Right lobe of liver (tissue), 6 donors: ENCODE measurements at regions not wholly inside any gene's neighbourhood (a gene's known extent, or its start where the extent isn't known, plus 50 kb on each side); places are given as distances from the start of the nearest gene placed in this dataset.

Experiments used
- ATAC-seq, 4 donors: fragments of 200-7000 bp; cut with Tn5 transposase; one replicate each; pipeline ENCODE4 v1.9.1; 2020; ENCODE audit warnings: mild to moderate bottlenecking in 4 of 4, moderate library complexity in 4 of 4
- DNase-seq, 3 donors: peaks; one replicate each; pipeline ENCODE4 v3.0.0-alpha.2; 2020
- H3K27ac ChIP-seq, 3 donors: fragments of 200-600 bp; one replicate each; pipeline ENCODE4 v1.8.0; 2022
- H3K27me3 ChIP-seq, 2 donors: fragments of 200-600 bp; one replicate each; pipeline ENCODE4 v1.8.0; 2022
- H3K36me3 ChIP-seq, 4 donors: fragments of 200-600 bp; sonication (generic) in 1 of 4; one replicate each; pipeline versions ENCODE4 v1.5.1 to v1.8.0; 2017 to 2022; ENCODE audit warnings: control low read depth in 1 of 4
- H3K4me1 ChIP-seq, 4 donors: fragments of 200-600 bp; sonication (generic) in 1 of 4; one replicate each; pipeline versions ENCODE4 v1.5.1 to v1.8.0; 2017 to 2022; ENCODE audit warnings: control low read depth in 1 of 4
- H3K4me3 ChIP-seq, 3 donors: fragments of 200-600 bp; one replicate each; pipeline ENCODE4 v1.8.0; 2022
- H3K9me3 ChIP-seq, 4 donors: fragments of 200-600 bp; sonication (generic) in 1 of 4; one replicate each; pipeline versions ENCODE4 v1.5.1 to v1.8.0; 2017 to 2022; ENCODE audit warnings: control low read depth in 1 of 4
- POLR2A ChIP-seq: fragments of 450-650 bp; IDR thresholded peaks from one replicate; pipeline ENCODE4 v1.6.1; 2017; ENCODE audit warnings: antibody characterized with exemption, mild to moderate bottlenecking
- WGBS: methylation state at CpG from one replicate; pipeline ENCODE4 v1.1.6; 2018; ENCODE audit warnings: low coverage, low lambda C conversion rate; ENCODE audit not compliant: insufficient coverage; ENCODE audit errors: missing lambda C conversion rate; 5-methylcytosine and 5-hydroxymethylcytosine counted together
- intact Hi-C, 2 donors: fragments of 100-400 bp; cut with DNase I; formaldehyde crosslinking; loops; one replicate each; pipeline versions ENCODE4 v1.11.2 to v1.14.1; 2022
- TF ChIP-seq, protein P1 (sequence below), 4 donors: fragments of 200-600 bp in 3 of 4; fragments of 450-650 bp in 1 of 4; IDR thresholded peaks; one replicate each; pipeline versions ENCODE4 v1.5.1 to v1.8.0; 2016 to 2022; ENCODE audit warnings: antibody characterized with exemption in 4 of 4, mild to moderate bottlenecking in 2 of 4
- donor health status: DM: no; HTN: yes; CAD: no.
- donor health status: DM: no; HTN: no; CAD: no.
- donor health status: DM: no; HTN: no; CAD: no.
- donor health status: DM: no; HTN: yes; CAD: no.
- donor health status: DM: no; HTN: yes; CAD: no.

DNA sequence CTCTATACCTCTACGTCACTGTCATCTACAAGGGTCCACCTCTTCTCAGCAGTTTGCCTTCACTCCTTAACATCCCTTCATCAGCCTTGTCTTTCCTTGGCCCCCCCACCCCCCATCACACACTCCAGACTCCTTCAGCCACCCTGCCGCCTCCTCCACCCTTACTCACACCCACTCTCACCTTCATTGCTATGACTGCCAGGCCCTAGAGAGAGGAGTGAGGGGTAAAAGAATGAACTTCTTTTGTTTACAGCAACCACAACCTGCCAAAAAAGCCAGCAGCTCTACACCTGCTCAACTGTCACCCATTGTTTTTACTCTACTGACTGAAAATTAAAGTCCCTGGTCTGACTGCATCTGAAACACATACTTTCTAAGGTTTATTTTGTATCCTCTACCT is 112.8 kb downstream of the DUSP6 start:
- no peaks in the 10 kb centered on the region for H3K27me3 ChIP-seq
- TF ChIP-seq, protein P1, sequence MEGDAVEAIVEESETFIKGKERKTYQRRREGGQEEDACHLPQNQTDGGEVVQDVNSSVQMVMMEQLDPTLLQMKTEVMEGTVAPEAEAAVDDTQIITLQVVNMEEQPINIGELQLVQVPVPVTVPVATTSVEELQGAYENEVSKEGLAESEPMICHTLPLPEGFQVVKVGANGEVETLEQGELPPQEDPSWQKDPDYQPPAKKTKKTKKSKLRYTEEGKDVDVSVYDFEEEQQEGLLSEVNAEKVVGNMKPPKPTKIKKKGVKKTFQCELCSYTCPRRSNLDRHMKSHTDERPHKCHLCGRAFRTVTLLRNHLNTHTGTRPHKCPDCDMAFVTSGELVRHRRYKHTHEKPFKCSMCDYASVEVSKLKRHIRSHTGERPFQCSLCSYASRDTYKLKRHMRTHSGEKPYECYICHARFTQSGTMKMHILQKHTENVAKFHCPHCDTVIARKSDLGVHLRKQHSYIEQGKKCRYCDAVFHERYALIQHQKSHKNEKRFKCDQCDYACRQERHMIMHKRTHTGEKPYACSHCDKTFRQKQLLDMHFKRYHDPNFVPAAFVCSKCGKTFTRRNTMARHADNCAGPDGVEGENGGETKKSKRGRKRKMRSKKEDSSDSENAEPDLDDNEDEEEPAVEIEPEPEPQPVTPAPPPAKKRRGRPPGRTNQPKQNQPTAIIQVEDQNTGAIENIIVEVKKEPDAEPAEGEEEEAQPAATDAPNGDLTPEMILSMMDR (IDR thresholded peaks at IDR 0.05): no peak
- no peak for TF ChIP-seq POLR2A
- ATAC-seq (no peak), DNase-seq (no peak)
- H3K4me1 ChIP-seq: no peaks in the 10 kb centered on the region
- no peaks in the 10 kb centered on the region for H3K36me3 ChIP-seq
- H3K27ac ChIP-seq: no peak overlapping the region
- H3K9me3 ChIP-seq: no peaks in the 10 kb centered on the region
- H3K4me3 ChIP-seq: no peak overlapping the region
- intact Hi-C loops: no loop called here
- 61% methylated on average over 2 of the region's 2 CpGs for WGBS

DNA sequence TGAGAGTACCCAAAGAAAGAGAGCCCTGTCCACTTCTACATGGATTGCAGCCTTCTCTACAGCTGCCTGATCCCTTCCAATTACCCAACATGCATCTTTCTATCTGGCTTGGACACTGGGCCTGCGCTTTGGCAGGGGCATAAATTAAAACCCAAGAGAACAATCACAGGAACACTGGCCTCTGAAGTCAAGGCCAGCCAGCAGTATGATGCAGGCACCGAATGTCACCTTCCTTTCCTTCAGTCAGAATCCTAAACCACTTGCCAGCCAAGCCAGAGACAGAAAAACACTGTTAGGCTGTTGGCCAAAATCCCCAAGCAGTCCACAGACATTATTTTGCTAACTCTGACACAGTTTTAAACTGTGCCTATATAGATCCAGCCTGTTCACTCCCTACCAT is 113.7 kb downstream of the DUSP6 start:
- DNase-seq (peak in 1 of 3 donors; percentile 29), ATAC-seq (peak; percentile 72 to 80 (median 77))
- 45% methylated on average over 2 of the region's 2 CpGs for WGBS
- Histone ChIP-seq H3K4me1 (no peaks in the 10 kb centered on the region), H3K27me3 (no peaks in the 10 kb centered on the region), H3K27ac (peak overlapping the region in 1 of 3 donors; percentile 0), H3K36me3 (no peaks in the 10 kb centered on the region), H3K4me3 (no peak overlapping the region), H3K9me3 (no peaks in the 10 kb centered on the region)
- TF ChIP-seq, protein P1 (IDR thresholded peaks at IDR 0.05): no peak
- no peak for TF ChIP-seq POLR2A
- intact Hi-C loops: no loop called here

DNA sequence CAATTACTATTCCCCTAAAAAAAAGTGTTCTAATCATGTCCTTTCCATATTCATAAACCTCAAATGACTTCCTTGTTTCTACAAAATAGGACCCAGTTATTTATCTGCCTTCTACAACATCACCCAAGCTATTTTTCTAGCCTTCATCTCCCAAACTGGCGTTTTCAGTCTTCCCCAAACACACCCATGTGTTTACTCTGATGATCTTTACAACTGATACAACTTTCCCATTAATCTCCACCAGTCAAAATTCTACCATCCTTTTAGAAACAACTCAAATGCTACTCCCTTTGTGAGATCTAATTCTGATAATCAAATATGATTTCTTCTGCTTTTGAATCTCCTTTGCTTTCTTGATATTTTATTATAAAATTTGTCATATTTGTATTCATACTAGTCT is 114.5 kb downstream of the DUSP6 start:
- TF ChIP-seq, protein P1 (IDR thresholded peaks at IDR 0.05): no peak
- no peak for TF ChIP-seq POLR2A
- intact Hi-C loops: no loop called here
- Histone ChIP-seq H3K4me3 (no peak overlapping the region), H3K9me3 (no peaks in the 10 kb centered on the region), H3K4me1 (no peaks in the 10 kb centered on the region), H3K27ac (peak overlapping the region in 1 of 3 donors; percentile 0), H3K36me3 (no peaks in the 10 kb centered on the region), H3K27me3 (no peaks in the 10 kb centered on the region)
- no peak for ATAC-seq
- WGBS: 50% methylated on average over 1 of the region's 1 CpG
- no peak for DNase-seq

DNA sequence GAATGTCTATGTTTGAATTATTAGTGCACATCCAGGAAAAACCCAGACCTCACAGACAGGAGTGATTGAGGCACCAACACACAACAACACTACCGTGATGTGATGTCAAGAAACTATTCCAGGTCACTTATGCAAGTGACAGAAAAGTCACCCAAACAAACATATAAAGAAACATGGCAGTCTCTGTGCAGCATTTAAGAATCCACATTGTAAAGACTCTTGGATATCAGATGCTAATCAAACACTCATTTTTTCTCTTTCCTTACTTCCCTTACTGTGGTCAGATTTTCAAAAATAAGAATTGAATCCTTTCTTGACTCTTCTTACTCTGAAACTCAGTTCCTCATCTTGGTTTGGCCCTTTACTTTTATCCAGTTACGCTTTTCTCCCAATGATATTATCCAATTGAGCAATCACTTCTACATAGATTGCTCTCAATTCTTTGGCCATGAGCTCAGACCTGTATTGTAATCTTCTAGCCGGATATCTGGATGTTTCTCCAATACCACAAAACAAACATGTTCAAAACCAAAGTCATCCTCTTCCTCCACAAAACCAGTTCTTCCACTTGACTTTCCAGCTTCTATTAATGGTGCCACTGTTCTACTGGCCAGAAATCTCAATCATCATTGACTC is 115.4 kb downstream of the DUSP6 start:
- no peak overlapping the region for H3K27ac ChIP-seq
- WGBS: 92% methylated on average over 3 of the region's 3 CpGs
- intact Hi-C loops: no loop called here
- H3K36me3 ChIP-seq: no peaks in the 10 kb centered on the region
- DNase-seq (no peak), ATAC-seq (no peak)
- no peaks in the 10 kb centered on the region for H3K9me3 ChIP-seq
- no peaks in the 10 kb centered on the region for H3K4me1 ChIP-seq
- H3K4me3 ChIP-seq: no peak overlapping the region
- no peaks in the 10 kb centered on the region for H3K27me3 ChIP-seq
- TF ChIP-seq, protein P1 (IDR thresholded peaks at IDR 0.05): no peak

DNA sequence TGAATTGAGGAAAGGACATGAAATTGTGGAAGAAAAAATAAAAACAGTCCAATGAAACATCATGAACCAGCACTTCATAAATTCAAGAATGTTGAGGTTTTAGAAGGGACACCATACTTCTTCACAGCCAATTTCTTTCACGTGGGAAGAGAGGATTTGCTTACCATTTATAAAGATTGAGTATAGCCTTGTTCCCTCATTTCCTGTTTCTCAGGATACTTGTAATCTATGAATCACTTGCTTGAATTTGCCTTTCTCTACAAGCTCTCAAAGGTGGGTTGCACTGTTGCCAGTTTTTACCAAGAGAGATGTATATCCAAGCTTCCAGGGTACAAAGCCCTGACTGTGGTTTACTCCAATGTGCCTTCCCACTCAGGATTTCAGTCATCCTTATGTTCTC is 116.1 kb downstream of the DUSP6 start:
- Histone ChIP-seq H3K27ac (no peak overlapping the region), H3K27me3 (no peaks in the 10 kb centered on the region), H3K4me1 (no peaks in the 10 kb centered on the region), H3K36me3 (no peaks in the 10 kb centered on the region), H3K9me3 (no peaks in the 10 kb centered on the region), H3K4me3 (no peak overlapping the region)
- no peak for DNase-seq
- intact Hi-C loops: no loop called here
- no peak for ATAC-seq
- WGBS: 42% methylated on average over 1 of the region's 1 CpG
- TF ChIP-seq, protein P1 (IDR thresholded peaks at IDR 0.05): no peak
- no peak for TF ChIP-seq POLR2A
